ENCODE measurements at regions not wholly inside any gene's neighbourhood (a gene's known extent, or its start where the extent isn't known, plus 50 kb on each side); places are given as distances from the start of the nearest gene placed in this dataset.

GRCh38 chr3:18656866-18657265, 231.7 kb upstream of the SATB1 start:
- Histone ChIP-seq H3K4me3 (no peak overlapping the region), H3K27ac (no peak overlapping the region)

GRCh38 chr3:18656410-18656809, 231.3 kb upstream of the SATB1 start:
- H3K27ac ChIP-seq: no peak overlapping the region

GRCh38 chr3:18655827-18656226, 230.7 kb upstream of the SATB1 start:
- no peak overlapping the region for H3K27ac ChIP-seq
- no peak overlapping the region for H3K4me3 ChIP-seq

More at GRCh38 chr3:18656410-18656809, 231.3 kb upstream of the SATB1 start:
- no peak overlapping the region for H3K4me3 ChIP-seq

- no peak overlapping the region for H3K27ac ChIP-seq
- no peak overlapping the region for H3K4me3 ChIP-seq
Measured at GRCh38 chr3:18652781-18653180, 227.6 kb upstream of the SATB1 start.

GRCh38 chr3:18650731-18651130, 225.6 kb upstream of the SATB1 start:
- no peak overlapping the region for H3K4me3 ChIP-seq
- H3K27ac ChIP-seq: no peak overlapping the region

- H3K4me3 ChIP-seq: no peak overlapping the region
- peak overlapping the region in 1 of 21 experiments; percentile 9 for H3K27ac ChIP-seq
Measured at GRCh38 chr3:18649666-18650363, 224.7 kb upstream of the SATB1 start.

- H3K27ac ChIP-seq: no peak overlapping the region
- no peak overlapping the region for H3K4me3 ChIP-seq
Measured at GRCh38 chr3:18648868-18649462, 223.8 kb upstream of the SATB1 start.

GRCh38 chr3:18648159-18648558, 223.0 kb upstream of the SATB1 start:
- Histone ChIP-seq H3K4me3 (no peak overlapping the region), H3K27ac (no peak overlapping the region)

GRCh38 chr3:18645619-18646018, 220.5 kb upstream of the SATB1 start:
- no peak overlapping the region for H3K4me3 ChIP-seq
- no peak overlapping the region for H3K27ac ChIP-seq

- H3K4me3 ChIP-seq: no peak overlapping the region
Measured at GRCh38 chr3:18643281-18643680, 218.1 kb upstream of the SATB1 start.

GRCh38 chr3:18641916-18642315, 216.8 kb upstream of the SATB1 start:
- Histone ChIP-seq H3K4me3 (no peak overlapping the region), H3K27ac (no peak overlapping the region)

More at GRCh38 chr3:18643281-18643680, 218.1 kb upstream of the SATB1 start:
- no peak overlapping the region for H3K27ac ChIP-seq

GRCh38 chr3:18635215-18635614, 210.1 kb upstream of the SATB1 start:
- Histone ChIP-seq H3K4me3 (no peak overlapping the region), H3K27ac (no peak overlapping the region)

GRCh38 chr3:18634461-18634860, 209.3 kb upstream of the SATB1 start:
- Histone ChIP-seq H3K27ac (no peak overlapping the region), H3K4me3 (no peak overlapping the region)

- Histone ChIP-seq H3K27ac (no peak overlapping the region), H3K4me3 (no peak overlapping the region)
Measured at GRCh38 chr3:18633002-18633401, 207.9 kb upstream of the SATB1 start.

GRCh38 chr3:18630295-18630694, 205.2 kb upstream of the SATB1 start:
- Histone ChIP-seq H3K27ac (no peak overlapping the region), H3K4me3 (no peak overlapping the region)

GRCh38 chr3:18625085-18625484, 199.9 kb upstream of the SATB1 start:
- Histone ChIP-seq H3K4me3 (no peak overlapping the region), H3K27ac (no peak overlapping the region)

- H3K4me3 ChIP-seq: no peak overlapping the region
- H3K27ac ChIP-seq: no peak overlapping the region
Measured at GRCh38 chr3:18623220-18623619, 198.1 kb upstream of the SATB1 start.

- H3K4me3 ChIP-seq: no peak overlapping the region
- H3K27ac ChIP-seq: no peak overlapping the region
Measured at GRCh38 chr3:18618723-18619122, 193.6 kb upstream of the SATB1 start.

GRCh38 chr3:18611991-18612390, 186.9 kb upstream of the SATB1 start:
- Histone ChIP-seq H3K4me3 (no peak overlapping the region), H3K27ac (no peak overlapping the region)

GRCh38 chr3:18609187-18609586, 184.0 kb upstream of the SATB1 start:
- Histone ChIP-seq H3K27ac (no peak overlapping the region), H3K4me3 (no peak overlapping the region)

- H3K27ac ChIP-seq: no peak overlapping the region
- H3K4me3 ChIP-seq: no peak overlapping the region
Measured at GRCh38 chr3:18597919-18598318, 172.8 kb upstream of the SATB1 start.

- H3K27ac ChIP-seq: no peak overlapping the region
- H3K4me3 ChIP-seq: no peak overlapping the region
Measured at GRCh38 chr3:18593231-18593630, 168.1 kb upstream of the SATB1 start.
